SKM-1 (cell line): ENCODE measurements at regions not wholly inside any gene's neighbourhood (a gene's known extent, or its start where the extent isn't known, plus 50 kb on each side); places are given as distances from the start of the nearest gene placed in this dataset.

Source experiments
- DNase-seq: peaks from one replicate; lab custom pipeline; 2025; ENCODE audit not compliant: unreplicated experiment; lab: John Stamatoyannopoulos, UW

DNA sequence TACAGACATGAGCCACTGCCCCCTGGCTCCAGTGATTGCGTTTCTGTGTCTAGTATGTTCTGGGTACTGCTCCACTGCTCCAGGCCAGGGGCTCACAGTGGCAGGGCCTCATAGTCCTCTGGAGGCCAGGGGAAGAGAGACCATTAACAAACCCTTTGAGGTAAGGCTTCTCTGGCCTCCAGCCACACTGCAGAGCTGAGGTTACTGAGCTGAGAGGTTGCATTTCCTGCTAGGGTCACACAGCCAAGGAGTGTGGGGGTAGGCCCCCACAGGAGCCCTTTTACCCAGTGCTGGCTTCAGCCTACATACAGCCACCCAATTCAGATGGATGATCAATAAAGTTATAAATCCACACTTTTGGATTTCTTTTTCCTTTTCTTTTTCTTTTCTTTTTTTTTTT is 50.4 kb upstream of the DLX4 start:
- no peak for DNase-seq
